Right lobe of liver (tissue), 4 donors: ENCODE measurements at regions not wholly inside any gene's neighbourhood (a gene's known extent, or its start where the extent isn't known, plus 50 kb on each side); places are given as distances from the start of the nearest gene placed in this dataset.

Experiments used
- CTCF ChIP-seq, 4 donors: fragments of 200-600 bp in 3 of 4; fragments of 450-650 bp in 1 of 4; IDR thresholded peaks; one replicate each; pipeline versions ENCODE4 v1.5.1 to v1.8.0; 2016 to 2022; ENCODE audit warnings: antibody characterized with exemption in 4 of 4, mild to moderate bottlenecking in 2 of 4
- POLR2A ChIP-seq: fragments of 450-650 bp; IDR thresholded peaks from one replicate; pipeline ENCODE4 v1.6.1; 2017; ENCODE audit warnings: antibody characterized with exemption, mild to moderate bottlenecking
- donor health status: DM: no; HTN: no; CAD: no.
- donor health status: DM: no; HTN: no; CAD: no.
- donor health status: DM: no; HTN: yes; CAD: no.

- TF ChIP-seq CTCF (IDR thresholded peaks at IDR 0.05): no peak
- no peak for TF ChIP-seq POLR2A
These were observed 238.1 kb upstream of the NXPH2 start for GRCh38 chr2:139018252-139018651.
